GM21717 (cell line): ENCODE measurements at regions not wholly inside any gene's neighbourhood (a gene's known extent, or its start where the extent isn't known, plus 50 kb on each side); places are given as distances from the start of the nearest gene placed in this dataset.
"Not testable (repeated sequence)": the region's sequence is repeated elsewhere in the genome, so short reads cannot be mapped to it uniquely, and the experiment has no call there.

Experiments used
- ATAC-seq: cut with Tn5 transposase; IDR thresholded peaks from one replicate; pipeline ENCODE4 v1.9.1; 2021; ENCODE audit warnings: mild to moderate bottlenecking, moderate library complexity; ENCODE audit not compliant: unreplicated experiment

DNA sequence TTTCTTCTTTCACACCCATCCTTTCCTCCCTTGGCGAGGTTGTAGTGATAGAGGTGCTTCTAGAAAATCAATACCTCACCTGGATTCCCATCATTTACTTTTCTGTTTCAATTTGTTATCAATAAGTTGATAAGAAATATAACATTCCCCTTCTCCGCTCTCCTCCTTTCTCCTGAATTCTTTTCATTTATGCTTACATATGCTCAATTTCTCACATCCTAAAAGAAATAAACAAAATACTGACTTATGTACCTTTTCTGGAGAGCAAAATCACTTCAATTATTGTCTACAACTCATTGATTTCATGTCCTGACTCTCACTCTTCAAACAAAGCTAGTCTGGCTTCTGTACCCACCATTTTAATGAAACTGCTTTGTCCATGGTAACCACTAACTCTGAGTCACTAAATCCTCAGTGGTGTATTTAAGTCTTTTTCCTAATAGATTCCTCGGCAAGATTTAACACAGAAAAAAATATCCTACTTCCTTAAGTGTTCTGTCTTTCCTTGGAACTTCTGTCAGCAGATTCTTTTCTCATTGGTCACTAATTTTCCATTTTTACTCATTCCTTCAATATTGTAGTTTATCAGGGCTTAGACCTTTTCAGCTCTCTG lies 289.6 kb downstream of the RFPL4B start:
- ATAC-seq = no peak

DNA sequence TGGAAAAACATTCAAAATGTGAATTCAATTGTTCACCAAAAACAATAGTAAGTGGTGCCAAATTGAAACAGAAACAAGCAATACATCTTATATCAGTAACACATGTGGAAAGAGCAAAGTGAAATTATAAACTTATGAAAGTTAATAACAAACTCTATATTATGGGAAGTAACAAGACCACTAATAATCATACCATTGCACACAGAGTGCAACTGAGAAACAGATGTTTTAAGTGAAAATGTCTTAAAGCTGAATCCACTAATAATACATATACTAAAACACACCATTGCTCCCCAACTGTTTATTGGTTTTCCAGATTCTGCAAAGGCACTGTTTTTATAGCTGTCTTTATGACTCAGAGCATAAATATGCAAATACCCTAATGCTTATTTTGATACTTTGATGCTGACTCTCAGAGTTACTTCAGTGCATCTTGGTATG lies 292.3 kb downstream of the RFPL4B start:
- no peak for ATAC-seq

DNA sequence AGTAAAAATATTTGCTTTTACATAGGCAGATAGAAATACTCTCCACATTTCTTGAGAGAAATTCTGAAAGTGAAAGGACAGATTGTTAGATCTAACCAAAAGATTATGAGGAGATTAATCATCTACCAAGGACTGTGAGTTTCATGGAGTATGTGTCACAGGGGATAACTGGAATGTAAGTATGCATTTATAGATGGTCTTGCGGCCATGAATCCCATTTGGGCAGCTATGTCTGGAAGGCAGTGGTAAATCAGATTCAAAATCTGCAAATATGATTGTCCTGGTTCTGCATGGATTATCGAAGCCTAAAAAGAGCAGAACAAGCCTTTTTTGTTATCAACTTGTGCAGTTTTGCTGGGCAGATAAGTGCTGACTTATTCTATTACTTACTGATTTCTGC lies 293.8 kb downstream of the RFPL4B start:
- ATAC-seq = no peak

DNA sequence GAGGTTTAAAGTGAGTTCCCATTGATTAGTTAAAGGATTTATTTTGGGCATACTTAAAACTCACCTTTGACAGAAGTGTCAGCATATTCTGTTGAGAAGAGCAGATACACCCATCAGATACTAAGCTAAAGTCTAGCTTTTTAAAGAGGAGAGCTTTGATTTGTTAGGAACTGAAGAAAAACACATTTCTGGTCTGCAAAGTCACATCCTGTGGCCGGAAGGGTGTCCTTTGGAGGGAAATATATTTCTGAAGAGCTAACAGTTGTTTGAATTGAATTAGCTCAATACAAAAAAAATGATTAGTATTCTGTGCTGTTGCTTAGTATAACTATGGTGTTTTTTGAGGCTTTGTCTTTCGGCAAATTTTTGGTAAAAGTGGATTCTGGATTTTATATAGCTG lies 302.7 kb downstream of the RFPL4B start:
- ATAC-seq = no peak

DNA sequence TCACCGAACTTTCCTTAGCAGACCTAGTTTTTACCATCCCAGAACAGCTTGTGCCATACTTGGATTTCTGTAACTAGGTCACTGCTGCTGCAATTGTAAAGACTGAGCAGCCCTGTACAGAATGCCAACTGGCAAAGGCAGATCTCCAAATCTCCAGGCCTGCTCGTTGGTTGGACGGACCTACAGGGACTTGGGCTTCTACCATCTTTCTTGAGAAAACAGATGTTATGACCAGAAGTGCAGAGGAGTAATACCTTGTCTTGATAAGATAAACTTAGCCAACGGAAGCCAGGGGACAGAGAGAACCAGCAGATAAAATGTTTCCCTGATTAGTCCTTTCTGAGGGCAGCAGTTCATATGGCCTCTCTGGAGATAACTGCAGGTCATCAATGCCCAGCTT lies 304.1 kb downstream of the RFPL4B start:
- no peak for ATAC-seq

DNA sequence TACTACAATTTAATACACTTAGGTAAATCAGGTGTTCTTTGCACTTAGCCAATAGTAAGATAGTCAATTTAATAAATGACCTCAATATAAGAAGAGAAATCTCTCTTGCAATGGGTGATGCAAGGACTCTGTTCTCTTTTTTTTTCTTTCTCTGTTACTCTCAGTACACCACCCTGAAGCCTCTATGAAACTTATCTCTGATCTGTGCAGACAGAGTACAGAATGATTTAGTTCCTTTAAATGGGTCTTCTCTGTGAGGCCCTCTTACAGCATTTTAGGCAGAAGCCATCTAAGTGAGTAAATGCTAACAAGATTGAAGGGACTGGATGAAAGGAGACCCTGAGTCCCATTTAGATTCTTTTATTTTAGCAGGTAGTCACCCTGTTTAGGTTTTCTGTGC lies 312.8 kb downstream of the RFPL4B start:
- no peak for ATAC-seq

DNA sequence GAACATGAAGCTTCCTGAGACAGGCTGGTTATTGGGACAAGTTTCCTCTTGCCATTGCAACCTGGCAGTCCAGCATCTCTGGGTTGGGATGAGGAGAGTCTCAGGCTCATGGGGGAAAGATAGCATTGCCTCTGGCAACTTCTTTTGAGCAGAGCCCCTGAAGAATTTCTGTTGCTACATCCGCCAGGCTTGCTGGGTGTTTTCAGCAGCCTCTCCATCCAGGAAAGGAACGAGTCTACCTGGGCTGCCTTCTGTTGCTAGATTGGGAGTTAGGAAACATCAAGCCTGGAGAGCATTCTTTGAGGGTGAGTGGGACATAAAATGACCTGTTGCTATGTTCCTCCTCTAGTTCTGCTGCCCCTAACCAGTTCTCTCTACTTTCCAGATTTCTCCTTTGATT lies 313.5 kb downstream of the RFPL4B start:
- no peak for ATAC-seq

DNA sequence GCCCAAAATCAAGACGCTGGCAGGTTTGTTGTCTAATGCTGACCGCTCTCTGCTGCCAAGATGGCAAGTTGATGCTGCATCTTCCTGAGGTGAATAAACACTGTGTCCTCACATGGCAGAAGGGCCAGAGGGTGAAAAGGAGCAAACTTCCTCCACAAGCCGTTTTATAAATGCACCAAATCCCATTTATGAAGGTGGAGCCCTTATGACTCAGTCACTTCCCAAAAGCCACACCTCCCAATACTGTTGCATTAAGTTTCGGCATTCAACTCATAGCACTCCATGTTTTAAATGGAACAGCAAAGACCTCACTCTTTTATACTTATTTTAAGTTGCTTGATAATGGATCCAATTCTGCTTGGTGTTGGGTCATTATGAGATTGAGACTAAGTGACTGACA lies 316.6 kb downstream of the RFPL4B start:
- no peak for ATAC-seq

DNA sequence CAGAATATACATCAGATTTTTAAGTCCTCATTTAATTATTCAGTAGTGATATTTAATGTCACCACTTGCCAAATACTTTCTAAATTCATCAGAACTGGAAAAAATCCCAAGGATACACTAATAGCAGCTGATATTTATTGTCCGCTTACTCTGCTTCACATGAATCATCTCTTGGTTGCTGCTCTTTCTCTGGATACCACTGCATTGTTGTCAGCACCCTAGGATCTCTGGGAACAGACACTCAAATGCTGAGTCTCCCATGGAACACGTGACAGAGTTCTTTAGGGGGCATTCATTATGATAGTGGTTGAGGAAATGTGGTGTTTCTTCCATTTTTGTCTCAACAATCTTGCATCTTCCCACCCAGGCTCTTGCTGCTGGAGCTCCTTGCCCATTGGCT lies 318.0 kb downstream of the RFPL4B start:
- no peak for ATAC-seq

DNA sequence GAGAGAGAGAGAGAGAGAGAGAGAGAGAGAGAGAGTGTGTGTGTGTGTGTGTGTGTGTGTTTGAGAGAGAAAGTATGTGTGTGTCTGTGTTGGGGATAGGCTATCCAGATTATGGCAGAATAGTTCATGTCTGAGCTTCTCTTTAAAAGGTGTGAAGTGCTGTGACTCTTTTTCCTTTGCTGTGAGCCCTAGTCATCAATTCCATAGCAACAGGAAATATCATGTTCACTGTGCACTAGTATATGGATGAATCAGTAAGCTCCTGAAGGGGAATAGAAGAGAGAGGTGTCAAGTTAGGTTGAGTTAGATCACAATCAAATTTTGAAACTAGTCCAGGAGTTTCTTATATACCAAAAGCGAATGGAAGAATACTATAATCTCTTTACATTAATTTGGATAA lies 318.7 kb downstream of the RFPL4B start:
- no peak for ATAC-seq

DNA sequence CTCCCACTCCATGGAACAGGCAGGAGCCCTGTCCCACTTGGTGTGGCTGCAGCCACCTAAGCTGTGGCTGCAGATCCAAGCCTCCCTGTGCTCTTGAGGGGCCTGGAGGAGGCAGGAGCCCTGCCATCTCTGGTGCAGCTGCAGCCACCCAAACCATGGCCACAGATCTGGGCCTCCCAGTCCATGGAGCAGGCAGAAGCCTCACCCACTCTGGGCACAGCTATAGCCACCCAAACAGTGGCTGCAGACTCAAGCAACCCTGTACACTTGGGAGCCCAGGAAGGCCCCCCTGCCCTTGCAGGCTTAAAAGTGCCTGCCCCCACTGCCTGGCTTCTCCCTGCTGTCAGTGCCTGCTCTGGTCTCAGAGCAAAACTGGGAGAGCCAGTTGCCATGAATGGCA lies 320.3 kb downstream of the RFPL4B start:
- no peak for ATAC-seq

DNA sequence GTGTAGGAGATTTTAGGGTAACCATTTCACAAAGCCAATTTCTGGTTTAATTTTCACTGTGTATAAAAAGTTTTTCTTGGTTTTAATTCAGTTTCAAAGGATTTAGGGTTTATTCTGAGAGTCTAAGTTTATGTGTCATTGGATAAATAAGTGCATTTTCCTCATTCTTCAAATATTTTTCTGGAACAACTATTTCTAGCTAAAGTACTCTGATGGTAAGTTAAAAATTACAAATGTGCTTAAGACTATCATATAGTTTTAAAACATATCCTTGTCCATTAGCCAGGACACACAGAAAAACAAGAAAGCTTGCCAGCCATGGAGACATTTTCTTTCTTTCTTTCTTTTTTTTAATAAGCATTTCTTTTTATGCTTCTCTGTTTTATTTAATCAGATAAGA lies 333.0 kb downstream of the RFPL4B start:
- ATAC-seq = no peak

DNA sequence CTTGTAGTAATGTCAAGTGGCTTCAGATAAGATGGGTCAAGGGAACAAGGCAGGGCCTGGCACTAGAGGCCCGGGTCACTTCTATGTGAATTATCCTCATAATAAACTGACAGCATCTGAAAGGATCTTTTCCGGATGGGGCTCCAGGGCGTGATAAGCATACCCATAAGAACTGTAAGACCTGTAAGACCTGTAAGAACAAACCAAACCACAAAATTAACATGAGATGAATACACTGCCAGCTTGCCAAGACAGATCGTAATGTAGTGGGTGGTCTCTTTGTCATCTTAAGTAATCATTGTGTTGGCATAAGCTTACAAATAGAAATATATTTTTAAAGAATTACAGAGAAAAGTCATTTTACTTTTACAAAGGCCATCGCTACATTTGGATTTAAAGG lies 334.9 kb downstream of the RFPL4B start:
- no peak for ATAC-seq

DNA sequence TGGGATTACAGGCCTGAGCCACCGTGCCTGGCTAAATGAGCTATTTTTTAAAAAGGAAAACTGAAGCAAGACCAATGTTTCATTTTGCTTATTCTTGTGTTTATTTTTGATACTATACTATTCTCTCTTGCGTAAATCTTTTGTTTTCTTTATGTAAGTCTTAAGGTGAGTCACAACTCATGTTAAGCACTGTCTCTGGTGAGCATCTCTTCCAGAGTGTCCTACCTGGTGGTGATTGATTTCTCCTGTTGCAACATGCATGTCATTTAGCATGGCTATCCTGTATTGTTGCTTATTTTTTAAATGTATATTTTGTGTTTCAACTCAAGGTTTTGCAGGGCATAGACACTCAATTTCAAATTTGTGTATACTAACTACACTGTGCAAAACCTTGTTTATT lies 336.0 kb downstream of the RFPL4B start:
- no peak for ATAC-seq

DNA sequence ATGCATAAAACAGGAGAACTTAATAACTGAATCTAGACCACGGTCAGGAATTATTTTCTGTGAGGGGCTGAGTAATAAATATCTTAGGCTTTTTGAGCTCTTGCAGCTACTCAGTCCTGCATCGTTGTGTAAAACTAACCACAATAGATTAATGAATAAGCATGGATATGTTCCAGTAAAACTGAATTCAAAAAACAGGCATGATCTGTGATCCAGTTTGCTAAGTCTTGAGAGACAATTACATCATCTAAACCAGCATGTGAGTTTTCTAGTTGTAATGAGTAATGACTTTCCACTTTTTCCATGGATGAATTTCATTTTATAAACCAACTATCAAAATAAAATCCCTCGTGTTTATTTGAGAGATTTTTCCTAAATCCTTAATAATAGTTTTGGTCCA lies 336.8 kb downstream of the RFPL4B start:
- no peak for ATAC-seq

DNA sequence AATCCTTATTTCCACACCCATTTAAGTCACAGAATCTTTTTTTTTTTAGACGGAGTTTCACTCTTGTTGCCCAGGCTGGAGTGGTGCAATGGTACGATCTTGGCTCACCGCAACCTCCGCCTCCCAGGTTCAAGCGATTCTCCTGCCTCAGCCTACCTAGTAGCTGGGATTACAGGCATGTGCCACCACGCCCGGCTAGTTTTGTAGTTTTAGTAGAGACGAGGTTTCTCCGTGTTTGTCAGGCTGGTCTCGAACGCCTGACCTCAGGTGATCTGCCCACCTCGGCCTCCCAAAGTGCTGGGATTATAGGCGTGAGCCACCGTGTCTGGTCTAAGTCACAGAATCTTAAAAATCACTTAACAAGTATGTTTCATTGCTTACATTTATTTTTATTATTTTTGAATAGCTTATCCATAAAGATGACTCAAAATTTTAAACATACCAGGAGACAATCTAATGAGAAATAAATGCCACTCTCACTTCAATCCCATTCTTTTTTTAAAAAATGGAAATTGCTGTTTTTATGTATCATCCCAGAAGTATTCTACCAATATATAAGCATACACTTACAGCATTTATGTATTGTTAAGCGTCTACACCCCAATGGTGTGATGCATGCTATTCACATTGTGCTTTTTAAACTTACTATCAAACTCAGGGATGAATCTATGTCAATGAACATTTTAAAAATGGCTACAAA lies 338.5 kb downstream of the RFPL4B start:
- not testable (repeated sequence) for ATAC-seq

DNA sequence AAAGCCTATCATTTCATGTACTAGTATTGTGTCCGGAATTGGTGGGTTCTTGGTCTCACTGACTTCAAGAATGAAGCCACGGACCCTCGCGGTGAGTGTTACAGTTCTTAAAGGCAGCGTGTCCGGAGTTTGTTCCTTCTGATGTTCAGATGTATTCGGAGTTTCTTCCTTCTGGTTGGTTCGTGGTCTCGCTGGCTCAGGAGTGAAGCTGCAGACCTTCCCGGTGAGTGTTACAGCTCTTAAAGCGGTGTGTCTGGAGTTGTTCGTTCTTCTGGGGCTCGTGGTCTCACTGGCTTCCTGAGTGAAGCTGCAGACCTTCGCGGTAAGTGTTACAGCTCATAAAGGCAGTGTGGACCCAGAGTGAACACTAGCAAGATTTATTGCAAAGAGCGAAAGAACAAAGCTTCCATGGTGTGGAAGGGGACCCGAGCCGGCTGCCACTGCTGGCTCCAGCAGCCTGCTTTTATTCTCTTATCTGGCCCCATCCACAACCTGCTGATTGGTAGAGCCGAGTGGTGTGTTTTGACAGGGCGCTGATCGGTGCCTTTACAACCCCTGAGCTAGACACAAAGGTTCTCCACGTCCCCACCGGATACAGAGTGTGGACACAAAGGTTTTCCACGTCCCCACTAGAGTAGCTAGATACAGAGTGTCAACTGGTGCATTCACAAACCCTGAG lies 341.5 kb downstream of the RFPL4B start:
- ATAC-seq = not testable (repeated sequence)

DNA sequence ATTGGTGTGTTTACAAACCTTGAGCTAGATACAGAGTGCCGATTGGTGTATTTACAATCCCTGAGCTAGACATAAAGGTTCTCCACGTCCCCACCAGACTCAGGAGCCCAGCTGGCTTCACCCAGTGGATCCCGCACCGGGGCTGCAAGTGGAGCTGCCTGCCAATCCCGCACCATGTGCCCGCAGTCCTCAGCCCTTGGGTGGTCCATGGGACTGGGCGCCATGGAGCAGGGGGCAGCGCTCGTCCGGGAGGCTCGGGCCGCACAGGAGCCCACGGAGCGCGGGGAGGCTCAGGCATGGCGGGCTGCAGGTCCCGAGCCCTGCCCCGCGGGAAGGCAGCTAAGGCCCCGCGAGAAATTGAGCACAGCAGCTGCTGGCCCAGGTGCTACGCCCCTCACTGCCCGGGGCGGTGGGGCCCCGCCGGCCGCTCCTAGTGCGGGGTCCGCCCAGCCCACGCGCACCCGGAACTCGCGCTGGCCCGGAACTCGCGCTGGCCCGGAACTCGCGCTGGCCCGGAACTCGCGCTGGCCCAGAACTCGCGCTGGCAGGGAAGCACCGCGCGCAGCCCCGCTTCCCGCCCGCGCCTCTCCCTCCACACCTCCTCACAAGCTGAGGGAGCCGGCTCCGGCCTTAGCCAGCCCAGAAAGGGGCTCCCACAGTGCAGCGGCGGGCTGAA lies 342.2 kb downstream of the RFPL4B start:
- not testable (repeated sequence) for ATAC-seq

DNA sequence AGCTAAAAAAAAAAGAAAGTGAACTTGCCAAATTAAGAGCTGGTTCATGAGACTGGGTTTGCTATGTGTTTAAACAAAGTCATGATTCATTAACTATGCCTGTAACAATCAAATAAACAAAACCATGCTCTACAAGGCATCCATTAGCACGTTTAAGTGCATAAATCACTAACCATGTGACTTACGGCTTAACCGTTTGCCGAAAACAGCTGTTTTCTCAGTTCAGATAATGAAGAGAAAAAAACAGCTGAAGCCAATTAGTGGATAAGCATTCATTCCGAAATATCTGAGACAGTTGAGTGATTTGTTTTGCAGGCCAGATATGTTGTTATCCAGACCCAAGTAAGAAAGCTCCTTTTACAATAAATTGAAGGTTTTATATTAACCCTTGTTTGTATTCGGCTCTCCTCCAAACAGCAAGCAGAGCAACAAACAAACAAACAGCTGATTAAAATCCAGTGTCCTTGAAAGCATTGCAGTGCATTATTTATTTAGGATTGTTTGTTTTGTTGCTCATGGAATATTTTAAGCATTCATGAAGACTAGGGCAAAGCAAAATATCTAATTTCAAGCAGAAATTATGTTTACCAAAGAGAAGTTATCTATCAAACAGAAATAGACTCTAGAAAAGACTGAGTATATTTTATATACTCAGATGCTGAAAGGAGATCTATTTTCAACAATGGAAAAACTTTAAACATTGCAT lies 343.5 kb downstream of the RFPL4B start:
- no peak for ATAC-seq

DNA sequence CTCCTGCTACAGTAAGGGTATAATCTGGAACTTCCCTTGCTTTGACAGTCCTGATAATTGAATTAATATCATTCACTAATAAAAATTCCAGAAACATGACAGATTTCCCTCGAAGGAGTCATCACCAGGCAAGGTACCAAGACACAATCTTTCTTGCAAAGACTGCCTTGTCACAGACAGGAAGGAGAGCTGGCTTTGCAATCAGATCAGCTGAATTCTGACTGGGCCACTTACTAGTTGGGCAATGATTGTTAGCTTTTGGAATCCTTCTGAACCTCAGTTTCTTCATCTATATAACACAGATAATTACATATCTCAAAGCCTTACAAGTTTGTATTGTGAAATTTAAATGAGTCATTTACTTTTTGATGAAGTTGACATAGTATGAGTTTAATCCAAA lies 344.2 kb downstream of the RFPL4B start:
- no peak for ATAC-seq

DNA sequence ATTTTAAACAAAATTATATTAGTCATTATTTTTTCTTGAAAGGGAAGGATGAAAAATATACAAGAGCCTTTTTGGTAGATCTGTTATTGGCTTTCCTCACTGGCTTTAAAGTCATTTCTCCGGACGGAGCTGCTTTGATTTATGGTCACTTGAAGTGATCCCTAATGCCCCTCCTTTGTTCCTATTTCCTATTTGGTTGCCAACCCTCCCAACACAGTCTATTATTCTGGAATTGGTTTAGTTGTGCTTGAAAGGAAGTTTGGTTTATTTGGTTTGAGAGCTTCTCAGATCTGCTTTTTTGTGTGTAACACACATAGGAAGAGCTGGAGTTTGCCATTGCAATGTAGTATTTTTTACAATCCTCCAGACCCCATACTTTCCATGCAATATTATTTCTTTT lies 347.9 kb downstream of the RFPL4B start:
- no peak for ATAC-seq
